SU-DHL-6 (cell line): ENCODE measurements at regions not wholly inside any gene's neighbourhood (a gene's known extent, or its start where the extent isn't known, plus 50 kb on each side); places are given as distances from the start of the nearest gene placed in this dataset.

ENCODE experiments used
- EZH2phosphoT487 ChIP-seq: fragments of 200-600 bp; sonication (generic), shearing (Covaris generic); conservative IDR thresholded peaks from 2 replicates; pipeline ENCODE4 v1.6.1; 2018; ENCODE audit warnings: mild to moderate bottlenecking, antibody characterized with exemption, low read length, moderate library complexity, mixed read lengths
- TF ChIP-seq, protein P1 (sequence below): fragments of 200-600 bp; sonication (generic); IDR thresholded peaks from one replicate; pipeline ENCODE4 v1.5.1; 2017; ENCODE audit warnings: antibody characterized with exemption, mild to moderate bottlenecking, low read length, moderate library complexity; ENCODE audit not compliant: insufficient read depth, poor library complexity, severe bottlenecking

DNA sequence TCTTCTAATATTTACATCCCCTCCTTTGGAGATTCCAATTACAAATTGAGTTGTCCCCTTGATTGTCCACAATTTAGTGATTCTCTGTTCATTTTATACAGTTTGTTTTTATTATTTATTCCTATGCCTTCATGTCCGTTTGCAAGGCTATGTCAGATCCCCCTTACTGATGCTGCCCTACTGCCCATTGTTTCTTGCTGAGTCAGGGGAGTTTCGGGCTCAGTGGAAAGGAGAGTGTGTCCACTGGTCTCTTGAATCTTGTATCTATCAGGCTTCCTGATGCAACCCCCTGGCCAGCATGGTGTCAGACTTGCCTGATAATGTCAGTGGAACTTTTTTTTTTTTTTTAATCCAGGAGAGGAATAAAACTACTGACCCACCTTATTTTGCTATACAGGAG is 384.4 kb downstream of the CDC14C start:
- TF ChIP-seq, protein P1, sequence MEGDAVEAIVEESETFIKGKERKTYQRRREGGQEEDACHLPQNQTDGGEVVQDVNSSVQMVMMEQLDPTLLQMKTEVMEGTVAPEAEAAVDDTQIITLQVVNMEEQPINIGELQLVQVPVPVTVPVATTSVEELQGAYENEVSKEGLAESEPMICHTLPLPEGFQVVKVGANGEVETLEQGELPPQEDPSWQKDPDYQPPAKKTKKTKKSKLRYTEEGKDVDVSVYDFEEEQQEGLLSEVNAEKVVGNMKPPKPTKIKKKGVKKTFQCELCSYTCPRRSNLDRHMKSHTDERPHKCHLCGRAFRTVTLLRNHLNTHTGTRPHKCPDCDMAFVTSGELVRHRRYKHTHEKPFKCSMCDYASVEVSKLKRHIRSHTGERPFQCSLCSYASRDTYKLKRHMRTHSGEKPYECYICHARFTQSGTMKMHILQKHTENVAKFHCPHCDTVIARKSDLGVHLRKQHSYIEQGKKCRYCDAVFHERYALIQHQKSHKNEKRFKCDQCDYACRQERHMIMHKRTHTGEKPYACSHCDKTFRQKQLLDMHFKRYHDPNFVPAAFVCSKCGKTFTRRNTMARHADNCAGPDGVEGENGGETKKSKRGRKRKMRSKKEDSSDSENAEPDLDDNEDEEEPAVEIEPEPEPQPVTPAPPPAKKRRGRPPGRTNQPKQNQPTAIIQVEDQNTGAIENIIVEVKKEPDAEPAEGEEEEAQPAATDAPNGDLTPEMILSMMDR: no peak
- no peak for TF ChIP-seq EZH2phosphoT487
